ENCODE measurements at regions not wholly inside any gene's neighbourhood (a gene's known extent, or its start where the extent isn't known, plus 50 kb on each side); places are given as distances from the start of the nearest gene placed in this dataset.

DNA sequence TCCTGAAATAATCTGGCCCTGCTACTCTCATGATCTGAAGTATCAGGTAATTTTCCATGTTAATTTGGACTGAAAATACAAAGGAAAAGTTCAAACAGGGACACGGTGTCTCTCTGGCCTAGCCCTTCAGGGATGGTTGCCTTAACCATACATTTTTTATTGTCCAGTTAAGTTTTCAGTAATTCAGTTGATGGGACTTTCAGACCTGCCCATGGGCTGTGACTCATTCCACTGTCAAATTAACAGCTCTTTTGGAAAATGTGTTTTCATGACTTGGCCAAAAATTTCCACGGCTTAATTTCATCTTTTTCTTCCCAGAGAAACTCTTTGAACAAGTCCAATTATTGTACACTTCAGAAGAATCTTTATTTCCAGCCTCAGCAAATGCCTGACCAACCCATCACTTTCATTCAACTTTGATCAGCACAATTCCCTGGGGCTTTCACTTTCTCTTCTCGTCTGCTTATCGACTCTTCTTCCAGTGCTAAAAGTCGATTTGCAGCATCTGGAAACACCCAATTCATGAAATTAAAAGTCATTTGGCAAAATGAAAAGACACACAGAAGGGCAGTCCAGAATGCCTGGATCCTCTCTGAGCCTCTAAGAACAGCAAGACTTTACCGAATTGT, 293.9 kb downstream of the RAB28 start:
- Histone ChIP-seq H3K4me3 (no peak overlapping the region), H3K36me3 (ENCODE audit: insufficient read depth, low read length) (no peaks in the 10 kb centered on the region), H3K9me3 (ENCODE audit: low read depth, low read length) (no peaks in the 10 kb centered on the region), H3K9ac (ENCODE audit: insufficient read length) (no peak overlapping the region), H3K27ac (no peak overlapping the region)
- DNase-seq (ENCODE audit: low read depth, low spot score), result no peak
- no peak for TF ChIP-seq FOXP2 (optimal IDR thresholded peaks at IDR 0.05; ENCODE audit: control extremely low read depth, extremely low read length, insufficient read depth)
- no peak for TF ChIP-seq EZH2 (IDR thresholded peaks at IDR 0.05)
- no peak for TF ChIP-seq POLR2AphosphoS5 (IDR thresholded peaks at IDR 0.05; ENCODE audit: borderline replicate concordance, low read depth, low read length)

DNA sequence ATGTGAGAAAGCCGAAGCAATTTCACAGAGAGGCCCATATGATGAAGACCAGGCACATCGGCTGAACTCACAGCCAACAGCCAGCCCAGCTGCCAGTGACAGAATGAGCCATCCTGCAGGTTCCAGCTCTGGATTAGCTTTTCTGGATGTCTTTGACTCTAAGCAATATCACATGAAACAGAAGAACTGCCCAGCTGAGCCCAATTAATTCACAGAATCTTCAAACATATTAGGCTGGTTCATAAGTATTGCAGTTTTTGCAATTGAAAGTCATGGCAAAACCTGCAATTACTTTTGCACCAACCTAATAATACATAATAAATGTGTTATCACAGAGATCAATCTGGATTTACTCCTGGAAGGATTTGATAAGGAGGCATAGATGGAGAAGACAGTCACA, 299.9 kb downstream of the RAB28 start:
- Histone ChIP-seq H3K9ac (ENCODE audit: insufficient read length) (no peak overlapping the region), H3K36me3 (ENCODE audit: insufficient read depth, low read length) (no peaks in the 10 kb centered on the region), H3K4me3 (no peak overlapping the region), H3K9me3 (ENCODE audit: low read depth, low read length) (no peaks in the 10 kb centered on the region), H3K27ac (no peak overlapping the region)
- no peak for TF ChIP-seq EZH2 (IDR thresholded peaks at IDR 0.05)
- TF ChIP-seq POLR2AphosphoS5 (IDR thresholded peaks at IDR 0.05; ENCODE audit: borderline replicate concordance, low read depth, low read length), result no peak
- no peak for TF ChIP-seq FOXP2 (optimal IDR thresholded peaks at IDR 0.05; ENCODE audit: control extremely low read depth, extremely low read length, insufficient read depth)
- no peak for DNase-seq (ENCODE audit: low read depth, low spot score)

DNA sequence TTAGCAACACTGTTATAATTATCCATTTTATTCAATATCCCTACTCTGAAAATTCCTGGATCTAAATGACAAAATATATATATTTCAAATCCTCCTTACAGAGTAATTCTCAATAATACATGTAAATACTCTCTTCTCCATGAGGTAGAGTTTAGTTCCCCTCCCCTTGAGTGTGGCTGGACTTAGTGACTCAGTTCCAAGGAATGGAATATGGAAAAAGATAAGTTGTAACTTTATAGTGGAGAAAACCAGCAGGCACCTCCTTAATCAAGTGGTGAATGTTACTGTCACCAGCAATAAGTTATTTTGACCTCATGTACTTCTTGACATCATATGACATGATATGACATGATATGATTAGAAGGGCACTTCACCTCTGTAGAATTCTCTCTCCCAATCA, 302.0 kb downstream of the RAB28 start:
- H3K27ac ChIP-seq, result no peak overlapping the region
- H3K9me3 ChIP-seq (ENCODE audit: low read depth, low read length), result no peaks in the 10 kb centered on the region
- no peak overlapping the region for H3K9ac ChIP-seq (ENCODE audit: insufficient read length)
- no peak for DNase-seq (ENCODE audit: low read depth, low spot score)
- H3K36me3 ChIP-seq (ENCODE audit: insufficient read depth, low read length), result no peaks in the 10 kb centered on the region
- no peak overlapping the region for H3K4me3 ChIP-seq
- TF ChIP-seq EZH2 (IDR thresholded peaks at IDR 0.05) (no peak), FOXP2 (optimal IDR thresholded peaks at IDR 0.05; ENCODE audit: control extremely low read depth, extremely low read length, insufficient read depth) (no peak), POLR2AphosphoS5 (IDR thresholded peaks at IDR 0.05; ENCODE audit: borderline replicate concordance, low read depth, low read length) (no peak)

DNA sequence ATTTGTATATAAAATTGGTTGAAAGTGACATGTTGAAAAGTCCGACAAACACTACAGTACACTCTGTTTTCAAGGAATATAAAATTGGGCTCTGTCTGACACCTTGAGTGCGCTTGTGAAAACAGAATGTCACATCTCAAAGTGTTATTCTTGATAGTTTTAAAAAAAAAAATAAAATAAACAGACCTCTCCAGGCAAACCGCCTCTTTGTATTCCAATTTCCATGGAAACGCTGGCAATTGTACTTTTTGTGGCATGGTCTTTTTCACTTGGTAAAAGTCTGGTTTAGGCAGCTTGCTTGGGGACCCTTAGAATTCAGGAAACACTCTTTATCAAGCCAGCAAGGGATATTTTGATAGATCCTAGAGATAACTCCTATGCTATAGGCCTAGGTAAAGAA, 302.5 kb downstream of the RAB28 start:
- TF ChIP-seq EZH2 (IDR thresholded peaks at IDR 0.05), result no peak
- TF ChIP-seq POLR2AphosphoS5 (IDR thresholded peaks at IDR 0.05; ENCODE audit: borderline replicate concordance, low read depth, low read length), result no peak
- no peak for TF ChIP-seq FOXP2 (optimal IDR thresholded peaks at IDR 0.05; ENCODE audit: control extremely low read depth, extremely low read length, insufficient read depth)
- H3K9me3 ChIP-seq (ENCODE audit: low read depth, low read length), result no peaks in the 10 kb centered on the region
- no peak overlapping the region for H3K9ac ChIP-seq (ENCODE audit: insufficient read length)
- no peak for DNase-seq (ENCODE audit: low read depth, low spot score)
- H3K27ac ChIP-seq, result no peak overlapping the region
- H3K4me3 ChIP-seq, result no peak overlapping the region
- H3K36me3 ChIP-seq (ENCODE audit: insufficient read depth, low read length), result no peaks in the 10 kb centered on the region

DNA sequence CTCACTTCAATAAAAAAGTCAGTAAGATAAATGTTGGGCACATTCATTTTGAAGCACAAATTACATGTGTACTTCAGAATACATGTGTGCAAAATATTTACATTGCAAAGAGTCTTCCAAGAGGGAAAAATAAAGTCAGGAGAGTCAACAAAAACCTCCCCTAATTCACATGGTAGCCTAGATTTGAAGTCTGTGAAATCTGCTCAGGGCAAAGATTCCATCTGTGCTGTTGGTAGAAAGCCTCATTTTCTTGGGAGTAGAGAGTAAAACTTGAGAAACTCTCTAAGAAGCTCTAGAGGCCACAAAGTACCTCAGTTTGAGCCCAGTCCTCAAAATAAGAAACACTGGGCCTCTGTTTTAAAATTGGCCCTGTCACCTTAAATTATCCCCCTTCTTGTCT, 303.4 kb downstream of the RAB28 start:
- Histone ChIP-seq H3K27ac (no peak overlapping the region), H3K4me3 (no peak overlapping the region), H3K9me3 (ENCODE audit: low read depth, low read length) (no peaks in the 10 kb centered on the region), H3K9ac (ENCODE audit: insufficient read length) (no peak overlapping the region), H3K36me3 (ENCODE audit: insufficient read depth, low read length) (no peaks in the 10 kb centered on the region)
- DNase-seq (ENCODE audit: low read depth, low spot score), result no peak
- TF ChIP-seq EZH2 (IDR thresholded peaks at IDR 0.05), result no peak
- no peak for TF ChIP-seq POLR2AphosphoS5 (IDR thresholded peaks at IDR 0.05; ENCODE audit: borderline replicate concordance, low read depth, low read length)
- TF ChIP-seq FOXP2 (optimal IDR thresholded peaks at IDR 0.05; ENCODE audit: control extremely low read depth, extremely low read length, insufficient read depth), result no peak

DNA sequence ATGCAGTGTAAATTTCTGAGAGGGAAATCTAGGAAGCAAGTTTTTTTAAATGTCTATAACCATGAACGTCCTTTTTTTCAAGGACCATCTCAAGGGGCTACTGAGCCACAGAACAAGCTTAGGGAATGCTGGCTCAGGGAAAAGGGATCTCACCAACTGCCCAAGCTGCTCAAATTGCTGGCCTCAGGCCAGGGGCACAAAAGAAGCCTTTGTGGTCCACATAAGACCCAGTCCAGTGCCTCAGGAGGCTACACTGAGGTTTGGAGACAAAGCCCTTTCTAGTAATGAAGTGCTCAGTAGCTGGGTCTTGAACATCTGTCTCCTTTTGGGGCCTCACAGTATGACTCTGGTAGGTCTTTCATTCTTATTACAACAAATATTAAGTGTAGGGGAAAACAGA, 305.5 kb downstream of the RAB28 start:
- no peaks in the 10 kb centered on the region for H3K36me3 ChIP-seq (ENCODE audit: insufficient read depth, low read length)
- no peak overlapping the region for H3K27ac ChIP-seq
- H3K4me3 ChIP-seq, result no peak overlapping the region
- no peaks in the 10 kb centered on the region for H3K9me3 ChIP-seq (ENCODE audit: low read depth, low read length)
- no peak overlapping the region for H3K9ac ChIP-seq (ENCODE audit: insufficient read length)
- TF ChIP-seq FOXP2 (optimal IDR thresholded peaks at IDR 0.05; ENCODE audit: control extremely low read depth, extremely low read length, insufficient read depth) (no peak), EZH2 (IDR thresholded peaks at IDR 0.05) (no peak)
- DNase-seq (ENCODE audit: low read depth, low spot score), result no peak

DNA sequence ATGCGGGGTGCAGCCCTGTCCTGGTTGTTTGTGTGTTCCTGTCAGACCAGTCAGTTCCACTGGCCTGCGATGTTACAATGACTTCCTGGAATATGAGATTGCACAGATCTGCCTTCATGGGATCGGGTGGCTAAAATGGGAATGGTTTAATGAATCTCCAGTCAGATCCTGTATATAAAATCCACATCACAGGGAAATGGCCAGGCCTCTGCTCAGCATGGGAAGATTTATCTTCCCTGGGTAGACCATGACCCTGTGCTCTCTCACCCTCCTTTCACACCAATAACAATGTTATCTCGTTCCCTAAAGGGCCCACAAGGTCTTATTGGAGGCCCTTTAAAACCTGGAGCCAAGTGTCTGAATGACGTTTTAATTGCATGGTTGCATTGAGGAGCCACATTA, 307.4 kb downstream of the RAB28 start:
- Histone ChIP-seq H3K36me3 (ENCODE audit: insufficient read depth, low read length) (no peaks in the 10 kb centered on the region), H3K4me3 (no peak overlapping the region), H3K27ac (no peak overlapping the region), H3K9me3 (ENCODE audit: low read depth, low read length) (no peaks in the 10 kb centered on the region), H3K9ac (ENCODE audit: insufficient read length) (no peak overlapping the region)
- TF ChIP-seq POLR2AphosphoS5 (IDR thresholded peaks at IDR 0.05; ENCODE audit: borderline replicate concordance, low read depth, low read length) (no peak), EZH2 (IDR thresholded peaks at IDR 0.05) (no peak), FOXP2 (optimal IDR thresholded peaks at IDR 0.05; ENCODE audit: control extremely low read depth, extremely low read length, insufficient read depth) (no peak)
- DNase-seq (ENCODE audit: low read depth, low spot score), result no peak

DNA sequence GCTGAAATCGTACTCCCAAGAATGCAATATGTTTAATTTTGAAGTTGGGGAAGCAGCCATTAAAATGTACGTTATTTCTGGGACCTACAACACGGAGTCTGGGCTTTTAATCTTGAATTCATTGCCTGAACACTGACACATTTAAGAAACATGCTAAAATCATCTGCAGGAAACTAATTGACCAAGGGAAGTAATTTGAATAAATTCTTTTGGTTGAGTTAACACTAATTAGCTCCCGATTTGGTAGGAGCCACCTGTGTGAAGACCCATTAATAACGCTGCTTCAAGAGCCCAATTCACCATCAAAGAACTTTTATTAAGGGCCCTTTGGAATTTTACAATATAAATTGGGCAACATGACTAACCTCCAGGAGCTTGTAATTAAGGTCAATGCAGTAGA, 309.2 kb downstream of the RAB28 start:
- Histone ChIP-seq H3K36me3 (ENCODE audit: insufficient read depth, low read length) (no peaks in the 10 kb centered on the region), H3K9me3 (ENCODE audit: low read depth, low read length) (no peaks in the 10 kb centered on the region), H3K27ac (no peak overlapping the region), H3K9ac (ENCODE audit: insufficient read length) (no peak overlapping the region), H3K4me3 (no peak overlapping the region)
- no peak for TF ChIP-seq POLR2AphosphoS5 (IDR thresholded peaks at IDR 0.05; ENCODE audit: borderline replicate concordance, low read depth, low read length)
- TF ChIP-seq EZH2 (IDR thresholded peaks at IDR 0.05), result no peak
- no peak for TF ChIP-seq FOXP2 (optimal IDR thresholded peaks at IDR 0.05; ENCODE audit: control extremely low read depth, extremely low read length, insufficient read depth)
- DNase-seq (ENCODE audit: low read depth, low spot score), result no peak

DNA sequence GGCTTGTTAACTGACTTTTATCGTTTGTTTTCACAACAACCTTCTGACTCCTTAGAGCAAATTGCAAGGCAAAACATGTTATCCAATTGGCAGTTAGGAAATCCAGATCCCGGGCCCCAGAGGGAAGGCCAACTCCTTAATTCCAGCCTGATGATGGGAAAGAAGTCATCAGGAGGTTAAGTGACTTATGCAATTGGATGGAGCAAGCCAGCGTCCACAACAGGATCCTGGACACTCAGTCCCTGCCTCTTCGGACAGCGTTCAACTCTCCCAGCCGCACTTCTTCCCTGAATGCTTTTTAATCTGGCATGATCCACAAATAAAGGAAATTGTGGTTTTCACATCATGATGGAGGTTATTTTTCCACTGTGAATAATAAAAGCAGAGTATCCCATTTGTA, 310.1 kb downstream of the RAB28 start:
- no peak overlapping the region for H3K4me3 ChIP-seq
- no peak overlapping the region for H3K27ac ChIP-seq
- no peak for TF ChIP-seq EZH2 (IDR thresholded peaks at IDR 0.05)
- TF ChIP-seq FOXP2 (optimal IDR thresholded peaks at IDR 0.05; ENCODE audit: control extremely low read depth, extremely low read length, insufficient read depth), result no peak
- no peak for TF ChIP-seq POLR2AphosphoS5 (IDR thresholded peaks at IDR 0.05; ENCODE audit: borderline replicate concordance, low read depth, low read length)
- no peak for DNase-seq (ENCODE audit: low read depth, low spot score)
- H3K36me3 ChIP-seq (ENCODE audit: insufficient read depth, low read length), result no peaks in the 10 kb centered on the region
- H3K9ac ChIP-seq (ENCODE audit: insufficient read length), result no peak overlapping the region
- H3K9me3 ChIP-seq (ENCODE audit: low read depth, low read length), result no peaks in the 10 kb centered on the region
